Keratinocyte (primary cell): ENCODE measurements at regions not wholly inside any gene's neighbourhood (a gene's known extent, or its start where the extent isn't known, plus 50 kb on each side); places are given as distances from the start of the nearest gene placed in this dataset.

Experiments used
- CTCF ChIP-seq, 3 experiments: IDR thresholded peaks in 1 of 3; conservative IDR thresholded peaks in 1 of 3; optimal IDR thresholded peaks in 1 of 3; 2 replicates in 2 of 3; 3 replicates in 1 of 3; pipeline versions ENCODE3 to v1.5.1; 2011; ENCODE audit warnings: low read length in 3 of 3, mild to moderate bottlenecking in 3 of 3, moderate library complexity in 2 of 3, control low read depth in 1 of 3, inconsistent platforms in 1 of 3; ENCODE audit not compliant: insufficient read depth in 2 of 3; ENCODE audit errors: extremely low read depth in 1 of 3
- EZH2 ChIP-seq: IDR thresholded peaks from one replicate; pipeline ENCODE4 v1.6.1; 2012; ENCODE audit warnings: inconsistent platforms, mild to moderate bottlenecking, low read length, moderate library complexity

GRCh38 chr12:127635838-127636237 lies 631.1 kb upstream of the TMEM132C start:
- TF ChIP-seq CTCF (optimal IDR thresholded peaks at IDR 0.05 in 1 of 3, IDR thresholded peaks at IDR 0.05 in 1 of 3, conservative IDR thresholded peaks at IDR 0.05 in 1 of 3; ENCODE audit: extremely low read depth in 1 of 3, insufficient read depth in 2 of 3, low read length in 3 of 3) (no peak), EZH2 (no peak)
